ENCODE measurements at regions not wholly inside any gene's neighbourhood (a gene's known extent, or its start where the extent isn't known, plus 50 kb on each side); places are given as distances from the start of the nearest gene placed in this dataset.

- 12 to 14% methylated on average over 5 of the region's 5 CpGs for WGBS, 2 donors
- intact Hi-C loops (cut with DNase I) = no loop called here
- Histone ChIP-seq H3K9me3 (no peaks in the 10 kb centered on the region), H3K36me3 (no peaks in the 10 kb centered on the region), H3K4me1 (peaks cover 0 to 5% (median 0%) of the 10 kb centered on the region in 3 donors), H3K27me3 (no peaks in the 10 kb centered on the region), H3K27ac (no peak overlapping the region), H3K4me3 (no peak overlapping the region)
- FAIRE-seq (no peak), ATAC-seq (peak in 1 of 4 donors; percentile 32), DNase-seq (no peak)
- no peak for TF ChIP-seq CTCF (IDR thresholded peaks at IDR 0.05)
Measured at GRCh38 chr13:34628209-34628682, 313.8 kb upstream of the NBEA start.

GRCh38 chr13:34634448-34634847, 307.6 kb upstream of the NBEA start:
- Histone ChIP-seq H3K9me3 (no peaks in the 10 kb centered on the region), H3K27ac (no peak overlapping the region), H3K4me1 (no peaks in the 10 kb centered on the region), H3K36me3 (no peaks in the 10 kb centered on the region), H3K4me3 (no peak overlapping the region), H3K27me3 (no peaks in the 10 kb centered on the region)
- no peak for ATAC-seq
- DNase-seq = no peak
- no peak for FAIRE-seq
- intact Hi-C loops (cut with DNase I) = no loop called here
- no peak for TF ChIP-seq CTCF (IDR thresholded peaks at IDR 0.05)
- WGBS, 2 donors = 70 to 73% methylated on average over 2 of the region's 2 CpGs

- Histone ChIP-seq H3K36me3 (no peaks in the 10 kb centered on the region), H3K27ac (no peak overlapping the region), H3K4me1 (no peaks in the 10 kb centered on the region), H3K9me3 (no peaks in the 10 kb centered on the region), H3K4me3 (no peak overlapping the region), H3K27me3 (no peaks in the 10 kb centered on the region)
- peak in 1 of 4 donors; percentile 43 for ATAC-seq
- intact Hi-C loops (cut with DNase I) = no loop called here
- no peak for FAIRE-seq
- WGBS, 2 donors = 90 to 94% methylated on average over 1 of the region's 1 CpG
- no peak for TF ChIP-seq CTCF (IDR thresholded peaks at IDR 0.05)
- no peak for DNase-seq
Measured at GRCh38 chr13:34637138-34637537, 304.9 kb upstream of the NBEA start.

GRCh38 chr13:34637636-34638035, 304.4 kb upstream of the NBEA start:
- 77 to 78% methylated on average over 2 of the region's 2 CpGs for WGBS, 2 donors
- Histone ChIP-seq H3K4me1 (no peaks in the 10 kb centered on the region), H3K9me3 (no peaks in the 10 kb centered on the region), H3K27me3 (no peaks in the 10 kb centered on the region), H3K36me3 (no peaks in the 10 kb centered on the region), H3K27ac (no peak overlapping the region), H3K4me3 (no peak overlapping the region)
- no peak for TF ChIP-seq CTCF (IDR thresholded peaks at IDR 0.05)
- ATAC-seq (no peak), DNase-seq (no peak), FAIRE-seq (no peak)
- intact Hi-C loops (cut with DNase I) = no loop called here

DNA sequence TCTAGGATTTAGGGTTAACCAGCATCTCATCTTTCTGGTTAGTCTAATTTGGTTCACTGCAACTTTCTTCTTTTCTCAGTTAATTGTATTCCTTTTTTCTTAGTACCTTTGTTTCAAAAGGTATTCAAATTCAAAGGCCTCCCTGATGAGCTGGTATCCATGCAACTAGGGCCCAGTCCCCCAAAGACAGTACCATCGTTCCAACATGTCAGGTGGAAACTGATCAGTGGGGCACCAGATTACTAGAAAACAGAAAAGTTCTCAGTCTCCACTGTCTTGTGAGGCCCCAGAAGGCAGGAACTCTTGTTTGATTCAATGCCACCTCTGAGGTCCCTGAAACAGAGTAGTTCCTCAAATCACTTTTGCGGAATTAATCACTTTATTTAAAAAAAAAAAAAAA, 303.2 kb upstream of the NBEA start:
- no peak for ATAC-seq
- Histone ChIP-seq H3K4me3 (no peak overlapping the region), H3K27me3 (no peaks in the 10 kb centered on the region), H3K27ac (no peak overlapping the region), H3K36me3 (no peaks in the 10 kb centered on the region), H3K9me3 (no peaks in the 10 kb centered on the region), H3K4me1 (no peaks in the 10 kb centered on the region)
- DNase-seq = no peak
- no peak for FAIRE-seq
- intact Hi-C loops (cut with DNase I) = no loop called here
- no peak for TF ChIP-seq CTCF (IDR thresholded peaks at IDR 0.05)
- WGBS, 2 donors = 79 to 94% methylated on average over 2 of the region's 2 CpGs

Measured in pancreas (tissue), 10 donors.